ENCODE measurements at regions not wholly inside any gene's neighbourhood (a gene's known extent, or its start where the extent isn't known, plus 50 kb on each side); places are given as distances from the start of the nearest gene placed in this dataset.

- TF ChIP-seq, protein P1, sequence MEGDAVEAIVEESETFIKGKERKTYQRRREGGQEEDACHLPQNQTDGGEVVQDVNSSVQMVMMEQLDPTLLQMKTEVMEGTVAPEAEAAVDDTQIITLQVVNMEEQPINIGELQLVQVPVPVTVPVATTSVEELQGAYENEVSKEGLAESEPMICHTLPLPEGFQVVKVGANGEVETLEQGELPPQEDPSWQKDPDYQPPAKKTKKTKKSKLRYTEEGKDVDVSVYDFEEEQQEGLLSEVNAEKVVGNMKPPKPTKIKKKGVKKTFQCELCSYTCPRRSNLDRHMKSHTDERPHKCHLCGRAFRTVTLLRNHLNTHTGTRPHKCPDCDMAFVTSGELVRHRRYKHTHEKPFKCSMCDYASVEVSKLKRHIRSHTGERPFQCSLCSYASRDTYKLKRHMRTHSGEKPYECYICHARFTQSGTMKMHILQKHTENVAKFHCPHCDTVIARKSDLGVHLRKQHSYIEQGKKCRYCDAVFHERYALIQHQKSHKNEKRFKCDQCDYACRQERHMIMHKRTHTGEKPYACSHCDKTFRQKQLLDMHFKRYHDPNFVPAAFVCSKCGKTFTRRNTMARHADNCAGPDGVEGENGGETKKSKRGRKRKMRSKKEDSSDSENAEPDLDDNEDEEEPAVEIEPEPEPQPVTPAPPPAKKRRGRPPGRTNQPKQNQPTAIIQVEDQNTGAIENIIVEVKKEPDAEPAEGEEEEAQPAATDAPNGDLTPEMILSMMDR (IDR thresholded peaks at IDR 0.05): no peak
- no peak for TF ChIP-seq EZH2 (IDR thresholded peaks at IDR 0.05)
- TF ChIP-seq EZH2phosphoT487 (IDR thresholded peaks at IDR 0.05): no peak
Observed at GRCh38 chr1:58031416-58031815, 515.1 kb downstream of the OMA1 start.

Measured in neural progenitor cell (in vitro differentiated cells).